Spleen (tissue), 11 donors: ENCODE measurements at regions not wholly inside any gene's neighbourhood (a gene's known extent, or its start where the extent isn't known, plus 50 kb on each side); places are given as distances from the start of the nearest gene placed in this dataset.
"Not testable (repeated sequence)": the region's sequence is repeated elsewhere in the genome, so short reads cannot be mapped to it uniquely, and the experiment has no call there.

Experiments used
- DNase-seq: peaks from one replicate; pipeline ENCODE4 v3.0.0-alpha.2; 2020
- H3K27ac ChIP-seq, 8 donors: fragments of 200-600 bp; sonication (generic) in 7 of 8; 1 replicate in 4 of 8; 2 replicates in 4 of 8; pipeline versions ENCODE4 v1.5.0 to v1.8.0; 2016 to 2021; ENCODE audit warnings: inconsistent platforms in 4 of 8, mild to moderate bottlenecking in 4 of 8, moderate library complexity in 1 of 8
- H3K27me3 ChIP-seq, 7 donors: fragments of 200-600 bp; sonication (generic) in 6 of 7; replicated peaks in 1 of 7; 1 replicate in 4 of 7; 2 replicates in 3 of 7; pipeline versions ENCODE4 v1.5.0 to v1.8.0; 2016 to 2021; ENCODE audit warnings: inconsistent platforms in 3 of 7, mild to moderate bottlenecking in 1 of 7
- H3K36me3 ChIP-seq, 6 donors: fragments of 200-600 bp; sonication (generic) in 5 of 6; 1 replicate in 4 of 6; 2 replicates in 2 of 6; pipeline versions ENCODE4 v1.5.0 to v1.8.0; 2016 to 2021; ENCODE audit warnings: inconsistent platforms in 2 of 6
- H3K4me1 ChIP-seq, 6 donors: fragments of 200-600 bp; sonication (generic) in 5 of 6; 1 replicate in 3 of 6; 2 replicates in 3 of 6; pipeline versions ENCODE4 v1.5.0 to v1.8.0; 2016 to 2021; ENCODE audit warnings: inconsistent platforms in 3 of 6
- H3K4me3 ChIP-seq, 8 donors: fragments of 200-600 bp; sonication (generic) in 7 of 8; 1 replicate in 4 of 8; 2 replicates in 4 of 8; pipeline versions ENCODE4 v1.5.0 to v1.8.0; 2016 to 2021; ENCODE audit warnings: inconsistent platforms in 4 of 8, mild to moderate bottlenecking in 4 of 8, moderate library complexity in 2 of 8
- H3K9me3 ChIP-seq, 8 donors: fragments of 200-600 bp; sonication (generic) in 7 of 8; 1 replicate in 4 of 8; 2 replicates in 4 of 8; pipeline versions ENCODE4 v1.5.0 to v1.8.0; 2016 to 2021; ENCODE audit warnings: inconsistent platforms in 4 of 8
- POLR2A ChIP-seq, 3 donors: fragments of 450-650 bp; IDR thresholded peaks; one replicate each; pipeline ENCODE4 v1.5.1; 2017; ENCODE audit warnings: antibody characterized with exemption in 3 of 3, mild to moderate bottlenecking in 1 of 3
- POLR2AphosphoS5 ChIP-seq, 3 donors: sonication (generic); formaldehyde crosslinking; IDR thresholded peaks; one replicate each; pipeline ENCODE4 v1.5.1; 2017; ENCODE audit warnings: antibody characterized with exemption in 3 of 3
- WGBS, 5 donors: extraction: QIAGEN DNeasy Blood & Tissue Kit in 3 of 5; methylation state at CpG; one replicate each; pipeline versions ENCODE4 v1.1.5 to v1.1.7; 2013 to 2018; 5-methylcytosine and 5-hydroxymethylcytosine counted together
- intact Hi-C: fragments of 100-400 bp; cut with DNase I; formaldehyde crosslinking; loops from one replicate; pipeline ENCODE4 v1.15.0; 2023; ENCODE audit warnings: low total_unique reads
- TF ChIP-seq, protein P1 (sequence below), 11 experiments: fragments of 200-600 bp in 7 of 11; fragments of 450-650 bp in 4 of 11; sonication (generic) in 4 of 11; IDR thresholded peaks in 8 of 11; conservative IDR thresholded peaks in 3 of 11; 1 replicate in 7 of 11; 2 replicates in 4 of 11; pipeline versions ENCODE4 v1.4.0 to v1.8.0; 2016 to 2021; ENCODE audit warnings: antibody characterized with exemption in 11 of 11, inconsistent platforms in 4 of 11, mild to moderate bottlenecking in 1 of 11
- donor health status: healthy with polysubstance abuse.
- donor health status: DM: no; HTN: no; CAD: no; lungs with moderate emphysema.
- donor health status: DM: no; HTN: no; CAD: no.
- donor health status: Bipolar disorder and iron deficiency.
- donor health status: healthy.
- donor health status: DM: no; HTN: no; CAD: no.
- donor health status: DM: yes; HTN: yes; CAD: no.

DNA sequence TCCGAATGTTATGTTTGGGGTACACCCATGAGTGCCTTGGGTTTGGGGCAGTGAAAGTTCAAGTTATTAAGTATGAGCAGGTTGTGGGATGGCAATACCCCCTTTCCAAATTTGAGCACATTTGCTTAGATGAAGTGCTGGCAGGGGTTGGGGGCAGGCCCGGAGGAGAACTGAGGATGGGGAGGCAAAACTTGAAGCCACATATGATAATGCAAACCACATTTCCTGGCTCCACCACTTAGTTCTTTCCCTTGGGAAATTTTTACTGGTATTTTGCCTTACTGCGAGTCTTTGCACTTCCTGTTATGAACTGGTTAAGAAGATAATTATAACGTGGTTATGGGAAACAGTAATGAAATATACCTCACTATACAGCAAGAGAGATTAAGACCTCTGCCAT, 336.0 kb upstream of the ONECUT1 start:
- whole genome bisulfite sequencing, 5 donors: 20 to 32% (median 24%) methylated on average over 4 of the region's 4 CpGs
- Histone ChIP-seq H3K27me3 (no peaks in the 10 kb centered on the region), H3K9me3 (no peaks in the 10 kb centered on the region), H3K4me3 (no peak overlapping the region), H3K36me3 (no peaks in the 10 kb centered on the region), H3K27ac (no peak overlapping the region), H3K4me1 (no peaks in the 10 kb centered on the region)
- intact Hi-C loops: no loop called here
- TF ChIP-seq POLR2A (IDR thresholded peaks at IDR 0.05): no peak
- DNase-seq: no peak

DNA sequence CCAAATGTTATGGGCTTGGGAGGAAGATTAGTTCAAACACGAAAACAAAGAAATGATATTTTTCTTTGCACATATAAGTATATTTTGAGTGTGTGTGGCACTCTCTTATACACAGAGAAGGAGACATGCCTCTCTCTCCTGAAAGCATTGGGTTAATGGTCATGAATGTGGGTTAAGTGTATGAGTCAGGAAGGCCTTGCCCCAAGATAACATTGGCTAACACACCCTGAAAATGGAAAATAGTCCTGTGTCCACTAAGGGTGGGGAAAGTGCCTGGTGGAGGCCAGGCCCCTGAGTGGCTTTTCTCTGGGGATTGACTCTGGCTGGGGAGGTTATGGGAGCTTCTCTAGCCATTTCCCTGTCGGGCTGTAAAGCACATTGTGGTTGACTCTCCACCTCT, 332.7 kb upstream of the ONECUT1 start:
- Histone ChIP-seq H3K27ac (no peak overlapping the region), H3K4me3 (no peak overlapping the region), H3K9me3 (no peaks in the 10 kb centered on the region), H3K36me3 (no peaks in the 10 kb centered on the region), H3K4me1 (no peaks in the 10 kb centered on the region), H3K27me3 (no peaks in the 10 kb centered on the region)
- no peak for DNase-seq
- 69 to 87% (median 80%) methylated on average over 2 of the region's 2 CpGs for WGBS, 5 donors
- intact Hi-C loops: no loop called here
- TF ChIP-seq POLR2A (IDR thresholded peaks at IDR 0.05): no peak
- TF ChIP-seq, protein P1, sequence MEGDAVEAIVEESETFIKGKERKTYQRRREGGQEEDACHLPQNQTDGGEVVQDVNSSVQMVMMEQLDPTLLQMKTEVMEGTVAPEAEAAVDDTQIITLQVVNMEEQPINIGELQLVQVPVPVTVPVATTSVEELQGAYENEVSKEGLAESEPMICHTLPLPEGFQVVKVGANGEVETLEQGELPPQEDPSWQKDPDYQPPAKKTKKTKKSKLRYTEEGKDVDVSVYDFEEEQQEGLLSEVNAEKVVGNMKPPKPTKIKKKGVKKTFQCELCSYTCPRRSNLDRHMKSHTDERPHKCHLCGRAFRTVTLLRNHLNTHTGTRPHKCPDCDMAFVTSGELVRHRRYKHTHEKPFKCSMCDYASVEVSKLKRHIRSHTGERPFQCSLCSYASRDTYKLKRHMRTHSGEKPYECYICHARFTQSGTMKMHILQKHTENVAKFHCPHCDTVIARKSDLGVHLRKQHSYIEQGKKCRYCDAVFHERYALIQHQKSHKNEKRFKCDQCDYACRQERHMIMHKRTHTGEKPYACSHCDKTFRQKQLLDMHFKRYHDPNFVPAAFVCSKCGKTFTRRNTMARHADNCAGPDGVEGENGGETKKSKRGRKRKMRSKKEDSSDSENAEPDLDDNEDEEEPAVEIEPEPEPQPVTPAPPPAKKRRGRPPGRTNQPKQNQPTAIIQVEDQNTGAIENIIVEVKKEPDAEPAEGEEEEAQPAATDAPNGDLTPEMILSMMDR (IDR thresholded peaks at IDR 0.05 in 8 of 11, conservative IDR thresholded peaks at IDR 0.05 in 3 of 11): no peak
- TF ChIP-seq POLR2AphosphoS5 (IDR thresholded peaks at IDR 0.05): no peak

DNA sequence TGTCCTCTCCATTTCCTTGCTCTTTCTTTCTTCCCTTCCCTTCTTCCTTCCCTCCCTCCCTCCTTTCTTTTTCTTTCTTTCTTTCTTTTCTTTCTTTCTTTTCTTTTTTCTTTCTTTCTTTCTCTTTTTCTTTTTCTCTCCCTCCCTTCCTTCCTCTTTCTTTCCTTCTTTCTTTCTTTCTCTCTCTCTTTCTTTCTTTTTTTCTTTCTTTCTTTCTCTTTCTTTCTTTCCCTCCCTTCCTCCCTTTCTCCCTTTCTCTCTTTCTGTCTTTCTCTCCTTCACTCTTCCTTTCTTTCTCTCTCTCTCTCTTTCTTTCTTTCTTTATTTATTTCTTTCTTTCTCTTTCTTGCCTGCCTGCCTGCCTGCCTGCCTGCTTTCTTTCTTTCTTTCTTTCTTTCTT, 326.8 kb upstream of the ONECUT1 start:
- DNase-seq, H3K27ac ChIP-seq, H3K36me3 ChIP-seq, H3K4me3 ChIP-seq, H3K4me1 ChIP-seq, H3K27me3 ChIP-seq, intact Hi-C loops: not testable (repeated sequence)
- peaks cover 0 to 16% (median 9%) of the 10 kb centered on the region in 8 donors for H3K9me3 ChIP-seq

DNA sequence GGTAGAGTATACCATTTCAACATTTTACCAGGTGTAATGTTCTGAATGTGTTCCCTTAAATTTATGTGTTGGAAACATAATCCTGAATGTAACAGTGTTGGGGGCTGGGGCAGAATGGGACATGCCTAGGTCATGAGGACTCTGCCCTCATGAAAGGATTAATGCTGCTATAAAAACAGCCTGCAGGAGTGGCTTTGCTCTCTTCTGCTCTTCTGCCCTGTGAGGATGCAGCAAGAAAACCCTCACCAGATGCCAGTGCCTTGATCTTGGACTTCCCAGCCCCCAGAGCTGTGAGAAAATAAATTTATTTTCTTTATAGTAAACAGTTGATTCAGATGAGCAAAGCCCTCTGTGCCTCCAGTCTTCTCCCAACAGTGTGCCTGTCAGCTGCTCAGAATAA, 326.0 kb upstream of the ONECUT1 start:
- no peak for DNase-seq
- Histone ChIP-seq H3K4me3 (no peak overlapping the region), H3K4me1 (no peaks in the 10 kb centered on the region), H3K36me3 (no peaks in the 10 kb centered on the region), H3K27ac (no peak overlapping the region), H3K9me3 (peaks cover 0 to 16% (median 9%) of the 10 kb centered on the region in 8 donors), H3K27me3 (peaks cover 0 to 4% (median 0%) of the 10 kb centered on the region in 7 donors)
- TF ChIP-seq POLR2AphosphoS5 (IDR thresholded peaks at IDR 0.05) (no peak), POLR2A (IDR thresholded peaks at IDR 0.05) (no peak)
- TF ChIP-seq, protein P1 (IDR thresholded peaks at IDR 0.05 in 8 of 11, conservative IDR thresholded peaks at IDR 0.05 in 3 of 11): no peak
- intact Hi-C loops: no loop called here

DNA sequence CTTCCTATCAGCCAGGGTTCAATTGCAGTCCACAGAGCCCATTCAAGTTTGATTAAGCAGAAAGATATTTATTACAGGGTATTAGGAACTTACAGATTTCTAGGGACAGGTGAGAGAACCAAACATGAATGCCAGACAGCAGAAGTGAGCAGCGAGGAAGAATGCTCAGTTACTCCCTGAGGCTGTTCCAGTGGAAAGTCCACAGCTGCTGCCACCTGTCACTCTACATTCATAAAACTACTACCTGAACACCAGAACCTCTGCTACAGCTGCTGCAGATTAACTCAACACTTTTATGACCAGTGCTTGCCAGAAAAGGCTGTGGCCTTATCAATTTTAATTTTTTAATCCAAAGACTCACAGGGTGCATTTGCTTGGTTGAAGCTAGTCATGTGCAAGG, 325.4 kb upstream of the ONECUT1 start:
- Histone ChIP-seq H3K36me3 (no peaks in the 10 kb centered on the region), H3K27me3 (peaks cover 0 to 4% (median 0%) of the 10 kb centered on the region in 7 donors), H3K27ac (no peak overlapping the region), H3K4me1 (no peaks in the 10 kb centered on the region), H3K4me3 (no peak overlapping the region), H3K9me3 (peaks cover 0 to 16% (median 9%) of the 10 kb centered on the region in 8 donors)
- TF ChIP-seq POLR2A (IDR thresholded peaks at IDR 0.05): no peak
- 79 to 93% (median 82%) methylated on average over 1 of the region's 1 CpG for WGBS, 5 donors
- DNase-seq: no peak
- intact Hi-C loops: no loop called here

DNA sequence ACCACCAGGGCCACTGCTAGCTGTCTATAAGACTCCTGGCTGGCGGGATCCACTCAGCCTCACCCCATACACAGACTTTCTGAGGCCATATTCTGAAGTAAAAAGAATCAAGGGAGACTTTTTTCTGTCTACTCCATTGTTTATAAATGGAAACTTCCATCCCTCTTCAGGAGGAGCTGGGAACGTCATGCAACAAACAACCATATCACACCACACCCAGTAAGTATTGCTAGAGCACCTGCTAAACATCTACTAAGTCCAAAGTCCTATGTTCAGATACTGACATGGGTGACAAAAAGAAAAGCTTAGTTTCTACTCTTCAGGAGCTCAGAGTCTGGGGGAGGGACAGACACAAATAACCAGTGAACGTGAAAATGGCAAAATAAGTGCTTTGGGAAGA, 324.8 kb upstream of the ONECUT1 start:
- no peak for DNase-seq
- no peak overlapping the region for H3K27ac ChIP-seq
- no peak overlapping the region for H3K4me3 ChIP-seq
- 64 to 79% (median 72%) methylated on average over 3 of the region's 3 CpGs for WGBS, 5 donors
- H3K9me3 ChIP-seq: peaks cover 0 to 16% (median 9%) of the 10 kb centered on the region in 8 donors
- peaks cover 0 to 4% (median 0%) of the 10 kb centered on the region in 7 donors for H3K27me3 ChIP-seq
- H3K36me3 ChIP-seq: no peaks in the 10 kb centered on the region
- H3K4me1 ChIP-seq: no peaks in the 10 kb centered on the region
- intact Hi-C loops: no loop called here
- no peak for TF ChIP-seq POLR2AphosphoS5 (IDR thresholded peaks at IDR 0.05)
- TF ChIP-seq, protein P1 (IDR thresholded peaks at IDR 0.05 in 8 of 11, conservative IDR thresholded peaks at IDR 0.05 in 3 of 11): no peak
- no peak for TF ChIP-seq POLR2A (IDR thresholded peaks at IDR 0.05)
